Liver (tissue), 3 donors: ENCODE measurements at regions not wholly inside any gene's neighbourhood (a gene's known extent, or its start where the extent isn't known, plus 50 kb on each side); places are given as distances from the start of the nearest gene placed in this dataset.

Experiments
- JUND ChIP-seq, 2 donors: IDR thresholded peaks; 2 replicates each; pipeline ENCODE4 v1.6.1; 2016; ENCODE audit warnings: antibody characterized with exemption in 2 of 2
- RAD21 ChIP-seq, 2 donors: IDR thresholded peaks; 2 replicates each; pipeline ENCODE4 v1.6.1; 2016; ENCODE audit warnings: antibody characterized with exemption in 2 of 2, mild to moderate bottlenecking in 2 of 2
- RXRA ChIP-seq, 2 donors: IDR thresholded peaks; 2 replicates each; pipeline ENCODE4 v1.6.1; 2017 to 2018; ENCODE audit warnings: antibody characterized with exemption in 2 of 2, mild to moderate bottlenecking in 1 of 2
- TAF1 ChIP-seq: conservative IDR thresholded peaks from 2 replicates; pipeline ENCODE4 v1.6.1; 2016; ENCODE audit warnings: antibody characterized with exemption, mild to moderate bottlenecking
- YY1 ChIP-seq: IDR thresholded peaks from 2 replicates; pipeline ENCODE4 v1.6.1; 2016; ENCODE audit warnings: antibody characterized with exemption, mild to moderate bottlenecking
- TF ChIP-seq, protein P1 (sequence below): IDR thresholded peaks from 2 replicates; pipeline ENCODE4 v1.6.1; 2016; ENCODE audit warnings: antibody characterized with exemption
- TF ChIP-seq, protein P2 (sequence below): fragments of 150-350 bp; IDR thresholded peaks from 2 replicates; pipeline ENCODE4 v1.5.1; 2017; ENCODE audit warnings: improper control_type of control experiment, low read depth, low read length; ENCODE audit not compliant: missing input control
- TF ChIP-seq, protein P3 (sequence below): IDR thresholded peaks from 2 replicates; pipeline ENCODE4 v1.6.1; 2016; ENCODE audit warnings: antibody characterized with exemption, mild to moderate bottlenecking
- donor health status: healthy.
- donor health status: healthy.

DNA sequence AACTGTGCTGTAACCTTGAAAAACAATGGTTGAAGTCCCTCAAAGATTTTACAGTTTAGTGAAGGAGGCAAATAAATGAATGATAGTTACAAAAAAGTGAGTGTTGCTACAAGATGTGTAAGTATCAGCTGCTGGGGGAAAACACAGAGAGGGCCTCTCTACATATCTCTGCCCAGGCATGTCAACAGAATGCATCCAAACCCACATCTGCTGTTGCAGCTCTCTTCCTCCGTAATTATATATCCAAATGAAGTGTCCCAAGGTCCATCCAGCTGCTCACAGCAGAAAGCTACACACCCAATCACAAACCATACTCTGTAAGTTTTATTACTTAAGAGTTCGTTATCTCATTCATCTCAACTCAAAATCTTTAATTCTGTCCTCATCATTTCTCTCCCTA is 584.6 kb downstream of the ANXA1 start:
- TF ChIP-seq, protein P1, sequence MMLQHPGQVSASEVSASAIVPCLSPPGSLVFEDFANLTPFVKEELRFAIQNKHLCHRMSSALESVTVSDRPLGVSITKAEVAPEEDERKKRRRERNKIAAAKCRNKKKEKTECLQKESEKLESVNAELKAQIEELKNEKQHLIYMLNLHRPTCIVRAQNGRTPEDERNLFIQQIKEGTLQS: no peak
- TF ChIP-seq, protein P2, sequence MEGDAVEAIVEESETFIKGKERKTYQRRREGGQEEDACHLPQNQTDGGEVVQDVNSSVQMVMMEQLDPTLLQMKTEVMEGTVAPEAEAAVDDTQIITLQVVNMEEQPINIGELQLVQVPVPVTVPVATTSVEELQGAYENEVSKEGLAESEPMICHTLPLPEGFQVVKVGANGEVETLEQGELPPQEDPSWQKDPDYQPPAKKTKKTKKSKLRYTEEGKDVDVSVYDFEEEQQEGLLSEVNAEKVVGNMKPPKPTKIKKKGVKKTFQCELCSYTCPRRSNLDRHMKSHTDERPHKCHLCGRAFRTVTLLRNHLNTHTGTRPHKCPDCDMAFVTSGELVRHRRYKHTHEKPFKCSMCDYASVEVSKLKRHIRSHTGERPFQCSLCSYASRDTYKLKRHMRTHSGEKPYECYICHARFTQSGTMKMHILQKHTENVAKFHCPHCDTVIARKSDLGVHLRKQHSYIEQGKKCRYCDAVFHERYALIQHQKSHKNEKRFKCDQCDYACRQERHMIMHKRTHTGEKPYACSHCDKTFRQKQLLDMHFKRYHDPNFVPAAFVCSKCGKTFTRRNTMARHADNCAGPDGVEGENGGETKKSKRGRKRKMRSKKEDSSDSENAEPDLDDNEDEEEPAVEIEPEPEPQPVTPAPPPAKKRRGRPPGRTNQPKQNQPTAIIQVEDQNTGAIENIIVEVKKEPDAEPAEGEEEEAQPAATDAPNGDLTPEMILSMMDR: no peak
- TF ChIP-seq TAF1: no peak
- TF ChIP-seq, protein P3, sequence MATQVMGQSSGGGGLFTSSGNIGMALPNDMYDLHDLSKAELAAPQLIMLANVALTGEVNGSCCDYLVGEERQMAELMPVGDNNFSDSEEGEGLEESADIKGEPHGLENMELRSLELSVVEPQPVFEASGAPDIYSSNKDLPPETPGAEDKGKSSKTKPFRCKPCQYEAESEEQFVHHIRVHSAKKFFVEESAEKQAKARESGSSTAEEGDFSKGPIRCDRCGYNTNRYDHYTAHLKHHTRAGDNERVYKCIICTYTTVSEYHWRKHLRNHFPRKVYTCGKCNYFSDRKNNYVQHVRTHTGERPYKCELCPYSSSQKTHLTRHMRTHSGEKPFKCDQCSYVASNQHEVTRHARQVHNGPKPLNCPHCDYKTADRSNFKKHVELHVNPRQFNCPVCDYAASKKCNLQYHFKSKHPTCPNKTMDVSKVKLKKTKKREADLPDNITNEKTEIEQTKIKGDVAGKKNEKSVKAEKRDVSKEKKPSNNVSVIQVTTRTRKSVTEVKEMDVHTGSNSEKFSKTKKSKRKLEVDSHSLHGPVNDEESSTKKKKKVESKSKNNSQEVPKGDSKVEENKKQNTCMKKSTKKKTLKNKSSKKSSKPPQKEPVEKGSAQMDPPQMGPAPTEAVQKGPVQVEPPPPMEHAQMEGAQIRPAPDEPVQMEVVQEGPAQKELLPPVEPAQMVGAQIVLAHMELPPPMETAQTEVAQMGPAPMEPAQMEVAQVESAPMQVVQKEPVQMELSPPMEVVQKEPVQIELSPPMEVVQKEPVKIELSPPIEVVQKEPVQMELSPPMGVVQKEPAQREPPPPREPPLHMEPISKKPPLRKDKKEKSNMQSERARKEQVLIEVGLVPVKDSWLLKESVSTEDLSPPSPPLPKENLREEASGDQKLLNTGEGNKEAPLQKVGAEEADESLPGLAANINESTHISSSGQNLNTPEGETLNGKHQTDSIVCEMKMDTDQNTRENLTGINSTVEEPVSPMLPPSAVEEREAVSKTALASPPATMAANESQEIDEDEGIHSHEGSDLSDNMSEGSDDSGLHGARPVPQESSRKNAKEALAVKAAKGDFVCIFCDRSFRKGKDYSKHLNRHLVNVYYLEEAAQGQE: no peak
- TF ChIP-seq RAD21 (IDR thresholded peaks at IDR 0.05): no peak
- TF ChIP-seq RXRA (IDR thresholded peaks at IDR 0.05): no peak
- TF ChIP-seq JUND (IDR thresholded peaks at IDR 0.05): no peak
- no peak for TF ChIP-seq YY1
